IMR-90 (cell line): ENCODE measurements at regions not wholly inside any gene's neighbourhood (a gene's known extent, or its start where the extent isn't known, plus 50 kb on each side); places are given as distances from the start of the nearest gene placed in this dataset.

Experiments used
- ATAC-seq: fragments of 200-7000 bp; cut with Tn5 transposase; 2 replicates; pipeline ENCODE4 v1.9.1; 2020; ENCODE audit warnings: low read depth, mild to moderate bottlenecking, moderate library complexity
- BruUV-seq: library from RNA; stranded (reverse); fragments of 400-500 nt; replicated peaks from 2 replicates; lab custom pipeline; 2021; lab: Mats Ljungman, UMichigan
- CTCF ChIA-PET: fragments of 300-600 bp; formaldehyde crosslinking; extraction: SDS; loops from one replicate; lab custom pipeline; 2021; ENCODE audit warnings: antibody characterized with exemption; lab: Yijun Ruan, JAX
- POLR2A ChIA-PET: fragments of 300-600 bp; sonication (Branson Sonifier 250); formaldehyde crosslinking; loops from one replicate; lab custom pipeline; 2022; ENCODE audit warnings: antibody characterized with exemption; ENCODE audit not compliant: unreplicated experiment; lab: Charles Lee
- DNase-seq: peaks from one replicate; pipeline ENCODE4 v3.0.0; 2013
- H2AFZ ChIP-seq: replicated peaks from 2 replicates; pipeline ENCODE3; 2013; ENCODE audit warnings: low read length, mild to moderate bottlenecking; ENCODE audit not compliant: poor library complexity
- H2AK5ac ChIP-seq: 2 replicates; pipeline ENCODE4 v1.6.1; 2013; ENCODE audit warnings: low read depth, low read length, inconsistent platforms
- H2AK9ac ChIP-seq: replicated peaks from 2 replicates; pipeline ENCODE3; 2013; ENCODE audit warnings: mild to moderate bottlenecking, low read depth, low read length, moderate library complexity; ENCODE audit not compliant: poor library complexity
- H2BK120ac ChIP-seq: 2 replicates; pipeline ENCODE4 v1.6.1; 2013; ENCODE audit warnings: low read depth, low read length, inconsistent platforms
- H2BK15ac ChIP-seq: 3 replicates; pipeline ENCODE4 v1.6.1; 2013; ENCODE audit warnings: low read depth, low read length, inconsistent platforms
- H2BK20ac ChIP-seq: 2 replicates; pipeline ENCODE4 v1.6.1; 2013; ENCODE audit warnings: low read depth, mild to moderate bottlenecking, inconsistent platforms, low read length, moderate library complexity
- H2BK5ac ChIP-seq: 2 replicates; pipeline ENCODE4 v1.6.1; 2013; ENCODE audit warnings: mild to moderate bottlenecking, low read depth, low read length, inconsistent platforms; ENCODE audit not compliant: poor library complexity, severe bottlenecking
- H3K14ac ChIP-seq: replicated peaks from 2 replicates; pipeline ENCODE4 v1.6.1; 2013; ENCODE audit warnings: low read depth, low read length, inconsistent platforms
- H3K18ac ChIP-seq: 2 replicates; pipeline ENCODE4 v1.6.1; 2013; ENCODE audit warnings: low read depth, low read length, control low read depth
- H3K23ac ChIP-seq: 2 replicates; pipeline ENCODE4 v1.6.1; 2013; ENCODE audit warnings: low read depth, low read length, inconsistent platforms
- H3K27ac ChIP-seq: 2 replicates; pipeline ENCODE4 v1.5.1; 2013; ENCODE audit warnings: mild to moderate bottlenecking, control low read depth, low read length; ENCODE audit not compliant: insufficient read depth
- H3K27me3 ChIP-seq: 2 replicates; pipeline ENCODE4 v1.6.1; 2013; ENCODE audit warnings: low read length; ENCODE audit not compliant: control insufficient read depth, insufficient read depth
- H3K36me3 ChIP-seq: 2 replicates; pipeline ENCODE4 v1.6.1; 2013; ENCODE audit warnings: low read length, mixed read lengths; ENCODE audit not compliant: control insufficient read depth, insufficient read depth
- H3K4ac ChIP-seq: 2 replicates; pipeline ENCODE4 v1.6.1; 2013; ENCODE audit warnings: low read depth, low read length, inconsistent platforms
- H3K4me1 ChIP-seq: 2 replicates; pipeline ENCODE4 v1.6.1; 2013; ENCODE audit warnings: low read length, mixed read lengths; ENCODE audit not compliant: control insufficient read depth, insufficient read depth
- H3K4me2 ChIP-seq: 2 replicates; pipeline ENCODE4 v1.6.1; 2013; ENCODE audit warnings: low read depth, mild to moderate bottlenecking, control low read depth, low read length, moderate library complexity
- H3K4me3 ChIP-seq: 2 replicates; pipeline ENCODE4 v1.5.1; 2013; ENCODE audit warnings: low read depth, mild to moderate bottlenecking, control low read depth, low read length, moderate library complexity; ENCODE audit not compliant: insufficient read depth
- H3K56ac ChIP-seq: 2 replicates; pipeline ENCODE4 v1.6.1; 2013; ENCODE audit warnings: low read length, inconsistent platforms; ENCODE audit not compliant: insufficient read depth; ENCODE audit errors: extremely low read depth
- H3K79me1 ChIP-seq, 2 experiments: 2 replicates each; pipeline ENCODE4 v1.6.1; 2013; ENCODE audit warnings: low read length in 2 of 2, inconsistent platforms in 1 of 2, low read depth in 1 of 2
- H3K9ac ChIP-seq: 2 replicates; pipeline ENCODE4 v1.6.1; 2013; ENCODE audit warnings: low read depth, low read length, control low read depth
- H3K9me1 ChIP-seq: 2 replicates; pipeline ENCODE4 v1.6.1; 2013; ENCODE audit warnings: low read length, inconsistent platforms; ENCODE audit not compliant: insufficient read depth
- H3K9me3 ChIP-seq: 2 replicates; pipeline ENCODE4 v1.6.1; 2013; ENCODE audit warnings: low read length; ENCODE audit not compliant: control insufficient read depth, insufficient read depth
- H4K20me1 ChIP-seq: 2 replicates; pipeline ENCODE4 v1.6.1; 2013; ENCODE audit warnings: low read length, inconsistent platforms; ENCODE audit not compliant: insufficient read depth
- H4K5ac ChIP-seq: 2 replicates; pipeline ENCODE4 v1.6.1; 2013; ENCODE audit warnings: mild to moderate bottlenecking, low read depth, low read length, control low read depth
- H4K8ac ChIP-seq, 2 experiments: 2 replicates each; pipeline ENCODE4 v1.6.1; 2013; ENCODE audit warnings: low read depth in 2 of 2, low read length in 2 of 2, control low read depth in 1 of 2, inconsistent platforms in 1 of 2
- H4K91ac ChIP-seq: 2 replicates; pipeline ENCODE4 v1.6.1; 2013; ENCODE audit warnings: low read depth, low read length, inconsistent platforms; ENCODE audit not compliant: insufficient read depth
- CEBPB ChIP-seq: IDR thresholded peaks from 2 replicates; pipeline ENCODE4 v1.6.1; 2012; ENCODE audit warnings: low read depth, low read length, improper control_type of control experiment
- CHD1 ChIP-seq: IDR thresholded peaks from 2 replicates; pipeline ENCODE4 v1.6.1; 2012; ENCODE audit warnings: low read depth, low read length, improper control_type of control experiment
- CTCF ChIP-seq: conservative IDR thresholded peaks from 2 replicates; pipeline ENCODE4 v1.5.1; 2012; ENCODE audit warnings: mild to moderate bottlenecking, low read depth, low read length, improper control_type of control experiment
- FOS ChIP-seq: fragments of 150-350 bp; IDR thresholded peaks from 2 replicates; pipeline ENCODE4 v1.6.1; 2016; ENCODE audit warnings: low read depth, low read length
- MAZ ChIP-seq: IDR thresholded peaks from 2 replicates; pipeline ENCODE4 v1.6.1; 2012; ENCODE audit warnings: low read depth, mild to moderate bottlenecking, low read length, improper control_type of control experiment, moderate library complexity, borderline replicate concordance
- RCOR1 ChIP-seq: IDR thresholded peaks from 2 replicates; pipeline ENCODE4 v1.6.1; 2012; ENCODE audit warnings: mild to moderate bottlenecking, low read length, improper control_type of control experiment; ENCODE audit not compliant: insufficient replicate concordance
- RFX5 ChIP-seq: IDR thresholded peaks from 2 replicates; pipeline ENCODE4 v1.8.0; 2012; ENCODE audit warnings: low read depth, mild to moderate bottlenecking, low read length, moderate library complexity
- USF2 ChIP-seq: fragments of 150-350 bp; IDR thresholded peaks from 2 replicates; pipeline ENCODE4 v1.6.1; 2017; ENCODE audit warnings: mild to moderate bottlenecking, antibody characterized with exemption, low read length, low read depth
- WGBS, 2 experiments: methylation state at CpG; one replicate each; pipeline versions ENCODE4 v1.1.5 to v1.1.7; 2013; ENCODE audit warnings: missing lambda C conversion rate in 2 of 2; ENCODE audit not compliant: insufficient read length in 1 of 2; ENCODE audit errors: extremely low coverage in 2 of 2; 5-methylcytosine and 5-hydroxymethylcytosine counted together
- dilution Hi-C: fragments of 300-500 bp; cut with HindIII; formaldehyde crosslinking; loops from one replicate; pipeline ENCODE4 v1.14.3; 2018; ENCODE audit warnings: low sequenced_read_pairs; ENCODE audit not compliant: unreplicated experiment
- in situ Hi-C: fragments of 300-500 bp; cut with MboI; formaldehyde crosslinking; loops from 3 replicates; pipeline ENCODE4 v1.14.3; 2019; ENCODE audit warnings: low sequenced_read_pairs, inconsistent platforms, mixed read lengths
- intact Hi-C: fragments of 100-400 bp; cut with micrococcal nuclease; formaldehyde crosslinking; loops from 2 replicates; pipeline ENCODE4 v1.10.0; 2022

DNA sequence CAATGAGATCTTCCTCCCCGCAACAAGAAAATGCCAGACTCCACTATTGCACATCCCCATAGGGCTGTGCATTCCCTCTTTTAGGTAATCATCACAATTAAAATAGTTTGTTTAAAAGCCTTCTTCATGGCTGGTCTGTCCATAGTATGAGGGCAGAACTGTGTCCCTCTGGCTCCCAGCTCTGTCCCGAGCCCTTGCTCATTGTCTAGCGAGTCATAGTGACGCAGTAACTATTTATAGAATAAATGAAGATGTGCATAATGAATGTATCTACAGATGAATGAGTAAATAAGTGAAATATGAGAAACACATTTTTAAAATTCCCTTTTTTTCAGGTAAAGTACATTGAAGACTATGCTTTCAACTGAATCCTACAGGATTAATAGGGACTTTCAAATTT is 128.4 kb upstream of the TMC3 start:
- no peak overlapping the region for H2AFZ ChIP-seq
- H3K18ac ChIP-seq = peak overlapping the region; percentile 40; the same call in 1 of the 2 replicates
- no peaks in the 10 kb centered on the region for H4K20me1 ChIP-seq
- 0 out of 2 replicates have a peak overlapping the region, but pooled peaks have one; percentile 15 for H2AK5ac ChIP-seq
- H4K8ac ChIP-seq = peak overlapping the region in 1 of 2 experiments; percentile 26; a peak in 1 of 4 replicates
- ChIA-PET POLR2A (no interaction called here), CTCF (no interaction called here)
- no CpG with 5 or more reads among the region's 4 CpGs for WGBS, 2 experiments
- H3K14ac ChIP-seq = peak overlapping the region; percentile 89; the same call in 1 of the 2 replicates
- H3K27me3 ChIP-seq = no peaks in the 10 kb centered on the region
- H2BK120ac ChIP-seq = peak overlapping the region; percentile 56
- H3K79me1 ChIP-seq = no peaks in the 10 kb centered on the region
- H4K91ac ChIP-seq = no peak overlapping the region
- H3K9me1 ChIP-seq = no peaks in the 10 kb centered on the region
- ATAC-seq (no peak), DNase-seq (peak; percentile 54)
- peak overlapping the region; percentile 1 for H2BK5ac ChIP-seq
- H2BK15ac ChIP-seq = 0 out of 3 replicates have a peak overlapping the region, but pooled peaks have one; percentile 51
- H2AK9ac ChIP-seq = no peak overlapping the region
- in situ Hi-C loops (no loop called here), intact Hi-C loops (no loop called here), dilution Hi-C loops (no loop called here)
- no peaks in the 10 kb centered on the region for H3K36me3 ChIP-seq
- peaks cover 3% of the 10 kb centered on the region; the same call in 1 of the 2 replicates for H3K4me1 ChIP-seq
- peak overlapping the region; percentile 33; the same call in 1 of the 2 replicates for H3K4ac ChIP-seq
- H3K9me3 ChIP-seq = no peaks in the 10 kb centered on the region
- H3K27ac ChIP-seq = no peak overlapping the region
- H3K56ac ChIP-seq = no peak overlapping the region
- BruUV-seq = no TSS peak
- no peak overlapping the region for H3K4me3 ChIP-seq
- no peak overlapping the region for H3K9ac ChIP-seq
- TF ChIP-seq MAZ (no peak), FOS (no peak), CEBPB (no peak), RFX5 (no peak), CTCF (no peak), USF2 (no peak), RCOR1 (no peak), CHD1 (no peak)
- H4K5ac ChIP-seq = peak overlapping the region; percentile 20; the same call in 1 of the 2 replicates
- no peak overlapping the region for H3K23ac ChIP-seq
- H2BK20ac ChIP-seq = peak overlapping the region; percentile 77; the same call in 1 of the 2 replicates
- H3K4me2 ChIP-seq = no peak overlapping the region; the same call in 1 of the 2 replicates
